ENCODE measurements at regions not wholly inside any gene's neighbourhood (a gene's known extent, or its start where the extent isn't known, plus 50 kb on each side); places are given as distances from the start of the nearest gene placed in this dataset.

DNA sequence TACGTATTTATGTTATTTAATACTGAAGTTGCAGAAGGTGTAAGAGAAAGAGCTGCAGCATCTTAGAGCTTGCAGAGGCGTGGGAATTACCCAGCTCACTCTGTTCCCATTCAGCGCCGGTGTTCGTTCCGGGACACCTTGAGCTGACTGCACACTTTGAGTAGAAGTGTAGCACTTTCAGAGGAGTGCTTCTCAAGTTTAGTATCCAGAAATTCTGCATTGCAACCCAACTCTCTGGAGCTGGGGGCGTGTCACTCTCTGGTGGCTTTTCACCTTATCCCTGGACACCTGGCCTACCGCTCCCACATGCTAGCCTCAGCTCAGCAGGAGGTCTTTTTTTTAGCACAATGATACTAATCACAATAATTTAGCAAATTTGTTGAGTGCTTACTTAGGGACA is 66.4 kb upstream of the SHH start:
- ChIA-PET POLR2A (no interaction called here), CTCF (no interaction called here)
- no TSS peak for BruUV-seq (replicated peaks)
- TF ChIP-seq SIN3A (IDR thresholded peaks at IDR 0.05; ENCODE audit: borderline replicate concordance, insufficient read depth, low read depth, low read length) (no peak), POLR2AphosphoS5 (IDR thresholded peaks at IDR 0.05; ENCODE audit: low read depth, low read length) (no peak), CTCF (IDR thresholded peaks at IDR 0.05) (no peak), TCF7L2 (IDR thresholded peaks at IDR 0.05; ENCODE audit: low read depth, low read length) (no peak)
- TF ChIP-seq, protein P1, sequence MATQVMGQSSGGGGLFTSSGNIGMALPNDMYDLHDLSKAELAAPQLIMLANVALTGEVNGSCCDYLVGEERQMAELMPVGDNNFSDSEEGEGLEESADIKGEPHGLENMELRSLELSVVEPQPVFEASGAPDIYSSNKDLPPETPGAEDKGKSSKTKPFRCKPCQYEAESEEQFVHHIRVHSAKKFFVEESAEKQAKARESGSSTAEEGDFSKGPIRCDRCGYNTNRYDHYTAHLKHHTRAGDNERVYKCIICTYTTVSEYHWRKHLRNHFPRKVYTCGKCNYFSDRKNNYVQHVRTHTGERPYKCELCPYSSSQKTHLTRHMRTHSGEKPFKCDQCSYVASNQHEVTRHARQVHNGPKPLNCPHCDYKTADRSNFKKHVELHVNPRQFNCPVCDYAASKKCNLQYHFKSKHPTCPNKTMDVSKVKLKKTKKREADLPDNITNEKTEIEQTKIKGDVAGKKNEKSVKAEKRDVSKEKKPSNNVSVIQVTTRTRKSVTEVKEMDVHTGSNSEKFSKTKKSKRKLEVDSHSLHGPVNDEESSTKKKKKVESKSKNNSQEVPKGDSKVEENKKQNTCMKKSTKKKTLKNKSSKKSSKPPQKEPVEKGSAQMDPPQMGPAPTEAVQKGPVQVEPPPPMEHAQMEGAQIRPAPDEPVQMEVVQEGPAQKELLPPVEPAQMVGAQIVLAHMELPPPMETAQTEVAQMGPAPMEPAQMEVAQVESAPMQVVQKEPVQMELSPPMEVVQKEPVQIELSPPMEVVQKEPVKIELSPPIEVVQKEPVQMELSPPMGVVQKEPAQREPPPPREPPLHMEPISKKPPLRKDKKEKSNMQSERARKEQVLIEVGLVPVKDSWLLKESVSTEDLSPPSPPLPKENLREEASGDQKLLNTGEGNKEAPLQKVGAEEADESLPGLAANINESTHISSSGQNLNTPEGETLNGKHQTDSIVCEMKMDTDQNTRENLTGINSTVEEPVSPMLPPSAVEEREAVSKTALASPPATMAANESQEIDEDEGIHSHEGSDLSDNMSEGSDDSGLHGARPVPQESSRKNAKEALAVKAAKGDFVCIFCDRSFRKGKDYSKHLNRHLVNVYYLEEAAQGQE (IDR thresholded peaks at IDR 0.05; ENCODE audit: insufficient read depth in 1 of 2, low read depth in 2 of 2, low read length in 1 of 2): no peak
- DNase-seq (ENCODE audit: low read depth, low spot score) (no peak), ATAC-seq (no peak)
- H3K4me3 ChIP-seq (ENCODE audit: low read depth in 2 of 2, low read length in 2 of 2): no peak overlapping the region
- H3K36me3 ChIP-seq (ENCODE audit: control insufficient read depth, insufficient read depth, low read length): no peaks in the 10 kb centered on the region
- H3K27me3 ChIP-seq (ENCODE audit: control insufficient read depth, insufficient read depth, low read length): no peaks in the 10 kb centered on the region
- no peaks in the 10 kb centered on the region for H3K4me1 ChIP-seq (ENCODE audit: control insufficient read depth, insufficient read depth, low read length)
- intact Hi-C loops (cut with micrococcal nuclease; ENCODE audit: unreplicated experiment): no loop called here
- in situ Hi-C loops (cut with HindIII; ENCODE audit: low pct_unique_long_range_greater_than_20kb, low sequenced_read_pairs): no loop called here
- no peak overlapping the region for H3K27ac ChIP-seq (ENCODE audit: low read length)
- no peaks in the 10 kb centered on the region for H3K9me3 ChIP-seq (ENCODE audit: control insufficient read depth, insufficient read depth, low read depth, low read length)

DNA sequence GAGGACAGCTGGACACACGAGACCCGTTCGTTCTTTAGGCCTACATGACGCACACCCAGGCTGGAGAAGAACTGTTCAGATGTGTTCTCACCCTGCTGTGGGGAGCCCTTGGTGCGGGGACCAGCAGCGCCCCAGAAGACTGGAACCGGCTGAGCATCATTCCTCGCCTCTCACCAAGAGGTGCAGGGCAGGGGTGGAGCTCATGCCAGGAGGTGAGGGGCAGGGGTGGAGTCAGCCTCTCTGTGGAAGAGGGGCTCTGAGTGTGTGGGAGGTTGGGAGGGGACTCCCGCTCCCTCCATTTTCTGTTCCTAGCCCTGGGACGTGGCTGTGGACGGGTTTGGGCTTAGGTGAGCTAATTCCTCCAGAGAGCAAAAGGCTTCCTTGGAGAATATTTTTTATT is 66.0 kb upstream of the SHH start:
- Histone ChIP-seq H3K27me3 (ENCODE audit: control insufficient read depth, insufficient read depth, low read length) (no peaks in the 10 kb centered on the region), H3K36me3 (ENCODE audit: control insufficient read depth, insufficient read depth, low read length) (no peaks in the 10 kb centered on the region), H3K4me1 (ENCODE audit: control insufficient read depth, insufficient read depth, low read length) (no peaks in the 10 kb centered on the region), H3K4me3 (ENCODE audit: low read depth in 2 of 2, low read length in 2 of 2) (no peak overlapping the region), H3K27ac (ENCODE audit: low read length) (no peak overlapping the region), H3K9me3 (ENCODE audit: control insufficient read depth, insufficient read depth, low read depth, low read length) (no peaks in the 10 kb centered on the region)
- ATAC-seq (no peak), DNase-seq (ENCODE audit: low read depth, low spot score) (no peak)
- intact Hi-C loops (cut with micrococcal nuclease; ENCODE audit: unreplicated experiment) (no loop called here), in situ Hi-C loops (cut with HindIII; ENCODE audit: low pct_unique_long_range_greater_than_20kb, low sequenced_read_pairs) (no loop called here)
- BruUV-seq (replicated peaks): no TSS peak
- ChIA-PET CTCF (interaction anchor here (0.6 kb wide), 1 partner anchor 33 kb away, joined by 3 read pairs; no protein-coding TSS in a partner anchor), POLR2A (no interaction called here)
- TF ChIP-seq SIN3A (IDR thresholded peaks at IDR 0.05; ENCODE audit: borderline replicate concordance, insufficient read depth, low read depth, low read length): no peak
- TF ChIP-seq, protein P1 (IDR thresholded peaks at IDR 0.05; ENCODE audit: insufficient read depth in 1 of 2, low read depth in 2 of 2, low read length in 1 of 2): no peak
- TF ChIP-seq TCF7L2 (IDR thresholded peaks at IDR 0.05; ENCODE audit: low read depth, low read length): no peak
- TF ChIP-seq CTCF (IDR thresholded peaks at IDR 0.05): no peak
- TF ChIP-seq POLR2AphosphoS5 (IDR thresholded peaks at IDR 0.05; ENCODE audit: low read depth, low read length): no peak

Measured in Panc1 (cell line).